ENCODE measurements at regions not wholly inside any gene's neighbourhood (a gene's known extent, or its start where the extent isn't known, plus 50 kb on each side); places are given as distances from the start of the nearest gene placed in this dataset.

- intact Hi-C loops (cut with micrococcal nuclease), result no loop called here
- CTCF ChIA-PET, result no interaction called here
- H3K9ac ChIP-seq (ENCODE audit: low read length), result no peak overlapping the region
- no TSS peak for BruUV-seq (replicated peaks)
- H3K4me3 ChIP-seq (replicated peaks in 1 of 2; ENCODE audit: low read depth in 1 of 2, low read length in 2 of 2), result no peak overlapping the region
- H3K27ac ChIP-seq (ENCODE audit: low read depth, low read length), result no peak overlapping the region
- no peaks in the 10 kb centered on the region for H3K27me3 ChIP-seq (ENCODE audit: insufficient read depth, low read length)
- H3K4me2 ChIP-seq (ENCODE audit: low read length), result no peak overlapping the region
- H3K9me2 ChIP-seq (ENCODE audit: insufficient read depth), result no peaks in the 10 kb centered on the region
- no peaks in the 10 kb centered on the region for H3K79me2 ChIP-seq (ENCODE audit: insufficient read depth, low read length)
- no peak overlapping the region for H2AFZ ChIP-seq (ENCODE audit: low read depth, low read length, poor library complexity, severe bottlenecking)
- no peak for ATAC-seq
- H3K4me1 ChIP-seq (ENCODE audit: control insufficient read depth in 1 of 2, insufficient read depth in 2 of 2, low read length in 2 of 2), result no peaks in the 10 kb centered on the region
- TF ChIP-seq SRF (IDR thresholded peaks at IDR 0.05; ENCODE audit: low read depth) (no peak), EGR1 (IDR thresholded peaks at IDR 0.05; ENCODE audit: low read depth) (no peak), SIN3A (IDR thresholded peaks at IDR 0.05; ENCODE audit: low read depth) (no peak), CBX3 (IDR thresholded peaks at IDR 0.05; ENCODE audit: low read depth) (no peak), POLR2AphosphoS5 (IDR thresholded peaks at IDR 0.05; ENCODE audit: low read depth, low read length) (no peak), SP1 (IDR thresholded peaks at IDR 0.05; ENCODE audit: low read depth) (no peak), EZH2phosphoT487 (IDR thresholded peaks at IDR 0.05; ENCODE audit: borderline replicate concordance) (no peak), JUND (IDR thresholded peaks at IDR 0.05) (no peak), MAX (IDR thresholded peaks at IDR 0.05) (no peak), ATF3 (IDR thresholded peaks at IDR 0.05) (no peak), CEBPB (IDR thresholded peaks at IDR 0.05; ENCODE audit: low read depth) (no peak), YY1 (IDR thresholded peaks at IDR 0.05; ENCODE audit: extremely low read depth, insufficient replicate concordance, low read depth, low read length) (no peak)
- no peaks in the 10 kb centered on the region for H3K36me3 ChIP-seq (ENCODE audit: control insufficient read depth in 1 of 2, insufficient read depth in 2 of 2, low read length in 2 of 2)
- RAD21 ChIA-PET (ENCODE audit: low non-redundant PET in 1 of 2, low total read pairs in 2 of 2, uncharacterized antibody in 2 of 2, unreplicated experiment in 2 of 2), result no interaction called here
- POLR2A ChIA-PET, result no interaction called here
- no peaks in the 10 kb centered on the region for H4K20me1 ChIP-seq (ENCODE audit: insufficient read depth)
- H3K9me3 ChIP-seq (ENCODE audit: control insufficient read depth in 1 of 2, insufficient read depth in 1 of 2, low read depth in 1 of 2, low read length in 2 of 2), result peaks cover 0 to 26% of the 10 kb centered on the region in 2 experiments; a peak in 1 of 4 replicates
- DNase-seq (ENCODE audit: low read depth, low spot score), result no peak
Measured at GRCh38 chr6:62528894-62529526, 243.0 kb upstream of the KHDRBS2 start.

- POLR2A ChIA-PET, result no interaction called here
- intact Hi-C loops (cut with micrococcal nuclease), result no loop called here
Measured at GRCh38 chr6:62523630-62524029, 237.6 kb upstream of the KHDRBS2 start.

More at GRCh38 chr6:62523630-62524029, 237.6 kb upstream of the KHDRBS2 start:
- Histone ChIP-seq H2AFZ (ENCODE audit: low read depth, low read length, poor library complexity, severe bottlenecking) (no peak overlapping the region), H3K4me1 (ENCODE audit: control insufficient read depth in 1 of 2, insufficient read depth in 2 of 2, low read length in 2 of 2) (no peaks in the 10 kb centered on the region), H3K9me3 (ENCODE audit: control insufficient read depth in 1 of 2, insufficient read depth in 1 of 2, low read depth in 1 of 2, low read length in 2 of 2) (peaks cover 0 to 13% of the 10 kb centered on the region in 2 experiments; a peak in 2 of 4 replicates), H4K20me1 (ENCODE audit: insufficient read depth) (no peaks in the 10 kb centered on the region), H3K4me2 (ENCODE audit: low read length) (no peak overlapping the region), H3K9me2 (ENCODE audit: insufficient read depth) (no peaks in the 10 kb centered on the region), H3K27ac (ENCODE audit: low read depth, low read length) (no peak overlapping the region), H3K4me3 (replicated peaks in 1 of 2; ENCODE audit: low read depth in 1 of 2, low read length in 2 of 2) (no peak overlapping the region), H3K9ac (ENCODE audit: low read length) (no peak overlapping the region), H3K36me3 (ENCODE audit: control insufficient read depth in 1 of 2, insufficient read depth in 2 of 2, low read length in 2 of 2) (no peaks in the 10 kb centered on the region), H3K27me3 (ENCODE audit: insufficient read depth, low read length) (no peaks in the 10 kb centered on the region), H3K79me2 (ENCODE audit: insufficient read depth, low read length) (no peaks in the 10 kb centered on the region)
- ATAC-seq (no peak), DNase-seq (ENCODE audit: low read depth, low spot score) (no peak)
- CTCF ChIA-PET, result no interaction called here
- TF ChIP-seq ZFX (IDR thresholded peaks at IDR 0.05), result no peak
- TF ChIP-seq RAD21 (IDR thresholded peaks at IDR 0.05; ENCODE audit: low read depth), result no peak
- RAD21 ChIA-PET (ENCODE audit: low non-redundant PET in 1 of 2, low total read pairs in 2 of 2, uncharacterized antibody in 2 of 2, unreplicated experiment in 2 of 2), result no interaction called here
- BruUV-seq (replicated peaks), result no TSS peak
